ENCODE measurements at regions not wholly inside any gene's neighbourhood (a gene's known extent, or its start where the extent isn't known, plus 50 kb on each side); places are given as distances from the start of the nearest gene placed in this dataset.
A peak's percentile ranks its signal among the peaks of the same experiment; 100 is the strongest.

GRCh38 chr3:59121346-59122144 is 71.7 kb upstream of the CFAP20DC start:
- no peak overlapping the region for H3K4me3 ChIP-seq
- no peaks in the 10 kb centered on the region for H3K36me3 ChIP-seq
- H3K9me3 ChIP-seq = no peaks in the 10 kb centered on the region
- ATAC-seq (no peak), DNase-seq (no peak)
- TF ChIP-seq POLR2A (IDR thresholded peaks at IDR 0.05) = no peak
- TF ChIP-seq CTCF (IDR thresholded peaks at IDR 0.05) = no peak
- H3K4me1 ChIP-seq = no peaks in the 10 kb centered on the region
- WGBS, 4 donors = 85 to 89% (median 88%) methylated on average over 7 of the region's 7 CpGs
- H3K27me3 ChIP-seq = no peaks in the 10 kb centered on the region
- no peak overlapping the region for H3K27ac ChIP-seq
- intact Hi-C loops (cut with DNase I) = no loop called here

- no peaks in the 10 kb centered on the region for H3K36me3 ChIP-seq
- 94 to 97% (median 95%) methylated on average over 3 of the region's 3 CpGs for WGBS, 4 donors
- no peak for ATAC-seq
Observed at GRCh38 chr3:59118928-59119327, 69.1 kb upstream of the CFAP20DC start.

GRCh38 chr3:59117396-59117795 is 67.6 kb upstream of the CFAP20DC start:
- intact Hi-C loops (cut with DNase I) = no loop called here
- Histone ChIP-seq H3K27me3 (no peaks in the 10 kb centered on the region), H3K4me3 (no peak overlapping the region), H3K9me3 (no peaks in the 10 kb centered on the region), H3K27ac (no peak overlapping the region), H3K4me1 (no peaks in the 10 kb centered on the region), H3K36me3 (no peaks in the 10 kb centered on the region)
- no peak for DNase-seq
- ATAC-seq = no peak
- 79 to 90% (median 87%) methylated on average over 3 of the region's 3 CpGs for WGBS, 4 donors
- TF ChIP-seq POLR2A (IDR thresholded peaks at IDR 0.05) (no peak), CTCF (IDR thresholded peaks at IDR 0.05) (no peak)

More at GRCh38 chr3:59118928-59119327, 69.1 kb upstream of the CFAP20DC start:
- Histone ChIP-seq H3K27me3 (no peaks in the 10 kb centered on the region), H3K4me1 (no peaks in the 10 kb centered on the region), H3K27ac (no peak overlapping the region), H3K4me3 (no peak overlapping the region), H3K9me3 (no peaks in the 10 kb centered on the region)
- TF ChIP-seq CTCF (IDR thresholded peaks at IDR 0.05) (no peak), POLR2A (IDR thresholded peaks at IDR 0.05) (no peak)
- intact Hi-C loops (cut with DNase I) = no loop called here
- no peak for DNase-seq

- H3K9me3 ChIP-seq = no peaks in the 10 kb centered on the region
- TF ChIP-seq CTCF (IDR thresholded peaks at IDR 0.05) (no peak), POLR2A (IDR thresholded peaks at IDR 0.05) (no peak)
- intact Hi-C loops (cut with DNase I) = no loop called here
- no peaks in the 10 kb centered on the region for H3K4me1 ChIP-seq
- no peaks in the 10 kb centered on the region for H3K36me3 ChIP-seq
- WGBS, 4 donors = 47 to 65% (median 54%) methylated on average over 2 of the region's 2 CpGs
- peak overlapping the region in 2 of 12 donors; percentile 19 to 20 for H3K4me3 ChIP-seq
- H3K27me3 ChIP-seq = no peaks in the 10 kb centered on the region
- ATAC-seq (no peak), DNase-seq (no peak)
- H3K27ac ChIP-seq = no peak overlapping the region
Observed at GRCh38 chr3:59116233-59116537, 66.4 kb upstream of the CFAP20DC start.

Data from heart left ventricle (tissue), 16 donors.